ENCODE measurements at regions not wholly inside any gene's neighbourhood (a gene's known extent, or its start where the extent isn't known, plus 50 kb on each side); places are given as distances from the start of the nearest gene placed in this dataset.

DNA sequence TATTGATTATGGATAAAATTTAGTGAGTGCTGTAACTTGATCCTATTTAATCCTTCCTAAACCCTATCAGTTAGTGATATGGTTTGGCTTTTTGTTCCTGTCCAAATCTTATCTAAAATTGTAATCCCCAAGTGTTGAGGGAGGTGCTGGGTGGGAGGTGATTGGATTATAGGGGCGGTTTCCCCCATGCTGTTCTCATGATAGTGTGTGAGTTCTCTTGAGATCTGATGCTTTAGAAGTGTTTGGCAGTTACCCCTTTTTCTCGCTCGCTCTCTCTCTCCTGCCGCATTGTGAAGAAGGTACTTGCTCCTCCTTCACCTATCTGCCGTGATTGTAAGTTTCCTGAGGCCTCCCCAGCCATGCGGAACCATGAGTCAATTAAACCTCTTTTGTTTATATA, 134.0 kb upstream of the SUCLG2 start:
- Histone ChIP-seq H3K4me1 (replicated peaks in 1 of 2) (no peaks in the 10 kb centered on the region), H3K27me3 (no peaks in the 10 kb centered on the region), H3K9me3 (replicated peaks in 1 of 3) (no peaks in the 10 kb centered on the region), H3K27ac (no peak overlapping the region), H3K36me3 (replicated peaks in 1 of 2) (no peaks in the 10 kb centered on the region), H3K4me3 (no peak overlapping the region)
- intact Hi-C loops (cut with DNase I): loop anchor here in 1 of 2 donors (10.0 kb wide), 1 partner anchor 674 kb away; no protein-coding TSS in a partner anchor
- 79 to 96% (median 89%) methylated on average over 6 of the region's 6 CpGs for WGBS, 4 donors
- DNase-seq: no peak
- TF ChIP-seq CTCF (IDR thresholded peaks at IDR 0.05): no peak
- TF ChIP-seq POLR2A (IDR thresholded peaks at IDR 0.05): no peak

DNA sequence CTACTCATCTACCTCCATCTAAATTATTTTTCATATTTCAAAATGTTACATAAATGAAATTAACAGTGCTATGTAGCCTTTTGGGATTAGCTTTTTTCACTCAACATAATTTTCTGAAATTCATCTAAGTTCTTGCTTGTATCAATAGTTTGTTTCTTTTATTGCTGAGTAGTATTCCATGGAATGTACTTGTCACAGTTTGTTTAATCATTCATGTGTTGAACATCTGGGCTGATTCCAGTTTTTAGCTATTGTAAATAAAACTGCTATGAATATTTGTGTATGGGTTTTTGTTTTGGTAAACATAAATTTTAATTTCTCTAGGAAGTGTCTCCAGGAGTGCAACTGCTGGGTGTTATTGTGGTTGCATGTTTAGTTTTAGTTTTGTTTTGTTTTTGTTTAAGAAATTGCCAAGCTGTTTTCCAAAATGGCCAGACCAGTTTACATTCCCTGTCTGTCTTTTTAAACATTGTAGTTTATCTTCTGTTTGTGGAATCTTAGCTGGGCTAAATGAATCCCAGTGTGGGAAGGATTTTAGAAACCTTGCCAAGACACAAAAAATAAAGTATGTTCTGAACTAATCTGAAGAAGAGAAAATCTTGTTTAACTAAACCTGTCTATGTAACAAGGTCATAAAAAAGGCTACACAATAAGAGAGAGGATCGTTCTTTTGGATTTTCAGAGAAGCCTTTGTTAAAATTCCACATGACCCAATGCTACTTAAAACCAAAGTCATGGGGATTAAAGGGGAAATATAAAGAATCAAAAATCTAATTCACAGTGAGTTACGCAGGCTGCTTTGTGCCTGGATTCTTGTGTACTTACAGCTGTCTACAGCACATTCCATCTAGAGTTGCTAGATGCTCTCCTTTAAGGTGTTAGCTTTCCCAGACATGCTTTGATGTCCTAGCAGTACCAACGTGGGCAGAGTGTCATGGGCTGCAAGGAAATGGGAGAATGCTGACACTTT, 129.2 kb upstream of the SUCLG2 start:
- TF ChIP-seq POLR2A (IDR thresholded peaks at IDR 0.05) (no peak), CTCF (IDR thresholded peaks at IDR 0.05) (no peak)
- WGBS, 4 donors: 50 to 60% (median 56%) methylated on average over 3 of the region's 3 CpGs
- H3K4me3 ChIP-seq: no peak overlapping the region
- no peak overlapping the region for H3K27ac ChIP-seq
- H3K4me1 ChIP-seq (replicated peaks in 1 of 2): no peaks in the 10 kb centered on the region
- no peaks in the 10 kb centered on the region for H3K27me3 ChIP-seq
- no peaks in the 10 kb centered on the region for H3K9me3 ChIP-seq (replicated peaks in 1 of 3)
- H3K36me3 ChIP-seq (replicated peaks in 1 of 2): no peaks in the 10 kb centered on the region
- DNase-seq: no peak
- intact Hi-C loops (cut with DNase I): loop anchor here in 1 of 2 donors (10.0 kb wide), 1 partner anchor 669 kb away; no protein-coding TSS in a partner anchor

DNA sequence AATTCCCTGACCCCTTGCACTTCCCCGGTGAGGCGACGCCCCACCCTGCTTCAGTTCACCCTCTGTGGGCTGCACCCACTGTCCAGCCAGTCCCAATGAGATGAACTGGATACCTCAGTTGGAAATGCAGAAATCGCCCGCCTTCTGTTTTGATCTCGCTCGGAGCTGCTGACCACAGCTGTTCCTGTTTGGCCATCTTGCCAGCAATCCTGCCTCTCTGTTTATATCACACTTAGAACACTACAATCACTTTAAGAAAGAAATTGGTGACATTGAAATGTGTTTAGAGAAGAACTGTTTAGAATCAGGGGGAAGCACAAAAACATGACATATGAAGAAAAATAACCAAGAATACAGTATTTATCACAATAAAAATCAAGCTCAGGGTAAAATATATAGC, 127.5 kb upstream of the SUCLG2 start:
- H3K4me1 ChIP-seq (replicated peaks in 1 of 2): no peaks in the 10 kb centered on the region
- no peak for TF ChIP-seq POLR2A (IDR thresholded peaks at IDR 0.05)
- no peak for TF ChIP-seq CTCF (IDR thresholded peaks at IDR 0.05)
- H3K4me3 ChIP-seq: no peak overlapping the region
- H3K27me3 ChIP-seq: no peaks in the 10 kb centered on the region
- intact Hi-C loops (cut with DNase I): loop anchor here in 1 of 2 donors (10.0 kb wide), 1 partner anchor 667 kb away; no protein-coding TSS in a partner anchor
- no peaks in the 10 kb centered on the region for H3K36me3 ChIP-seq (replicated peaks in 1 of 2)
- DNase-seq: no peak
- no peaks in the 10 kb centered on the region for H3K9me3 ChIP-seq (replicated peaks in 1 of 3)
- no peak overlapping the region for H3K27ac ChIP-seq
- WGBS, 4 donors: 80 to 99% (median 94%) methylated on average over 6 to 7 of the region's 7 CpGs

DNA sequence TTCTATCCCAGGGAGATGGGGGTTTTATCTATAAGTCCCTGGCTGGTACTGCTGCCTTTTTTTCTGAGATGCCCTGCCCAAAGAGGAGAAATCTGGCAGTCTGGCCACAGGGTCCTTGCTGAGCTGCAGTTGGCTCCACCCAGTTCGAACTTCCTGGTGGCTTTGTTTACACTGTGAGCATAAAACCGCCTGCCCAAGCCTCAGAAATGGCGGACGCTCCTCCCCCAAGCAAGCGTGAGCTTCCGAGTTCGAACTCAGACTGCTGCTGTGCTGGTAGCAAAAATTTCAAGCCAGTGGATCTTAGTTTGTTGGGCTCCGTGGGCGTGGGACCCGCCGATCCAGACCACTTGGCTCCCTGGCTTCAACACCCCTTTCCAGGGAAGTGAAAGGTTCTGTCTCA, 126.8 kb upstream of the SUCLG2 start:
- H3K4me3 ChIP-seq: no peak overlapping the region
- no peak overlapping the region for H3K27ac ChIP-seq
- H3K27me3 ChIP-seq: no peaks in the 10 kb centered on the region
- no peaks in the 10 kb centered on the region for H3K36me3 ChIP-seq (replicated peaks in 1 of 2)
- no peaks in the 10 kb centered on the region for H3K4me1 ChIP-seq (replicated peaks in 1 of 2)
- H3K9me3 ChIP-seq (replicated peaks in 1 of 3): no peaks in the 10 kb centered on the region
- 82 to 95% (median 90%) methylated on average over 11 of the region's 11 CpGs for WGBS, 4 donors
- TF ChIP-seq CTCF (IDR thresholded peaks at IDR 0.05) (no peak), POLR2A (IDR thresholded peaks at IDR 0.05) (no peak)
- DNase-seq: no peak
- intact Hi-C loops (cut with DNase I): loop anchor here in 1 of 2 donors (10.0 kb wide), 1 partner anchor 666 kb away; no protein-coding TSS in a partner anchor
